Cardiac muscle cell (in vitro differentiated cells and primary cell): ENCODE measurements at regions not wholly inside any gene's neighbourhood (a gene's known extent, or its start where the extent isn't known, plus 50 kb on each side); places are given as distances from the start of the nearest gene placed in this dataset.

Experiments used
- DNase-seq, 2 donors: peaks; one replicate each; pipeline versions ENCODE4 v3.0.0 to v3.0.0-alpha.2; 2010 to 2017; ENCODE audit warnings: low read depth in 1 of 2, low spot score in 1 of 2
- H3K27ac ChIP-seq: fragments of 200-600 bp; sonication (generic); 2 replicates; pipeline ENCODE4 v1.5.1; 2016
- H3K27me3 ChIP-seq: fragments of 200-600 bp; sonication (generic); 2 replicates; pipeline ENCODE4 v1.6.0; 2016; ENCODE audit warnings: control low read depth
- H3K36me3 ChIP-seq: fragments of 200-600 bp; sonication (generic); 2 replicates; pipeline ENCODE4 v1.5.1; 2016; ENCODE audit warnings: control low read depth
- H3K4me1 ChIP-seq: fragments of 200-600 bp; sonication (generic); 2 replicates; pipeline ENCODE4 v1.8.1; 2017; ENCODE audit warnings: low read depth, mild to moderate bottlenecking, mixed run types
- H3K4me3 ChIP-seq: fragments of 200-600 bp; sonication (generic); 2 replicates; pipeline ENCODE4 v1.5.1; 2016; ENCODE audit warnings: mild to moderate bottlenecking
- H3K9me3 ChIP-seq: fragments of 200-600 bp; sonication (generic); 2 replicates; pipeline ENCODE4 v1.5.1; 2017; ENCODE audit warnings: low read depth, mild to moderate bottlenecking, control low read depth
- TF ChIP-seq, protein P1 (sequence below): IDR thresholded peaks from 2 replicates; pipeline ENCODE4 v1.5.1; 2012; ENCODE audit warnings: low read depth, mild to moderate bottlenecking, low read length

DNA sequence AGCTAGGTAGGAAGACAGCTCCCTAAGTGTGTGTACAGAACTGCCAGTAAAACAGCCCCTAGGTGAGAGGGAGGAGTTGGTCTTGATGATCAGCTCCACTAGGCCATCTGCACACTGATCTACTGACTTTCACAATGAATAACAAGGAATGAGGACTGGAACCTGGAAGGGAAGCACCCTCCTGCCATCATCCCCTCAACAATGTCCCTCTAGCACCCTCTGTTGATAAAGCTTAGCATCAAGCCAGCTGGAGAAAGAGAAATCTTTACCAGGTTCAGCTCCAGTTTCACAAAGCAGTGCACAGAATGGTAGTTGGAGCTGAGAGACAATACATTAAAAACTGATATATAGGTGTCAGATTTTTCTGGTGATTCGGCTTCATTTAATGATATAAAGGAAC, 57.2 kb upstream of the IRAK1BP1 start:
- no peaks in the 10 kb centered on the region for H3K36me3 ChIP-seq
- no peak overlapping the region for H3K27ac ChIP-seq
- H3K4me1 ChIP-seq: no peaks in the 10 kb centered on the region
- no peaks in the 10 kb centered on the region for H3K9me3 ChIP-seq
- TF ChIP-seq, protein P1, sequence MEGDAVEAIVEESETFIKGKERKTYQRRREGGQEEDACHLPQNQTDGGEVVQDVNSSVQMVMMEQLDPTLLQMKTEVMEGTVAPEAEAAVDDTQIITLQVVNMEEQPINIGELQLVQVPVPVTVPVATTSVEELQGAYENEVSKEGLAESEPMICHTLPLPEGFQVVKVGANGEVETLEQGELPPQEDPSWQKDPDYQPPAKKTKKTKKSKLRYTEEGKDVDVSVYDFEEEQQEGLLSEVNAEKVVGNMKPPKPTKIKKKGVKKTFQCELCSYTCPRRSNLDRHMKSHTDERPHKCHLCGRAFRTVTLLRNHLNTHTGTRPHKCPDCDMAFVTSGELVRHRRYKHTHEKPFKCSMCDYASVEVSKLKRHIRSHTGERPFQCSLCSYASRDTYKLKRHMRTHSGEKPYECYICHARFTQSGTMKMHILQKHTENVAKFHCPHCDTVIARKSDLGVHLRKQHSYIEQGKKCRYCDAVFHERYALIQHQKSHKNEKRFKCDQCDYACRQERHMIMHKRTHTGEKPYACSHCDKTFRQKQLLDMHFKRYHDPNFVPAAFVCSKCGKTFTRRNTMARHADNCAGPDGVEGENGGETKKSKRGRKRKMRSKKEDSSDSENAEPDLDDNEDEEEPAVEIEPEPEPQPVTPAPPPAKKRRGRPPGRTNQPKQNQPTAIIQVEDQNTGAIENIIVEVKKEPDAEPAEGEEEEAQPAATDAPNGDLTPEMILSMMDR: peak; percentile 46
- H3K27me3 ChIP-seq: no peaks in the 10 kb centered on the region
- peak; percentile 25 to 47 for DNase-seq
- H3K4me3 ChIP-seq: no peak overlapping the region

DNA sequence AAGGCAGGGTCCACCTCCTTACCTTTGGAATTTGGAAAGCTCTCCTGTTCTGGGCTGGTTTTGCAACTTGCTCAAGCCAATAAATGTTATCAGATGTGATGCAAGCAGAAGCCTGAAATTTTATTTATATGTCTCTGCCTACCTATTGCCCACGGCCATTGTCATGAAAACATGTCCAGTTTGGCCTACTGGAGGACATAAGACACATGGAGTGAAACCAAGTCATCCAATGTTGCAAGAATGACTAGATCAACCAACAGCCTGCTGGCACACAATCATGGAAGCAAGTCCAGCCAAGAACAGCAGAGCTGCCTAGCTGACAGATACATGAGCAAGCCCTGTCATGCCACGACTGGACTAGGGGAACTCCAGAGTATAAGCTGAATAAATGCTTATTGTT, 56.7 kb upstream of the IRAK1BP1 start:
- no peak overlapping the region for H3K27ac ChIP-seq
- peak in 1 of 2 donors; percentile 17 for DNase-seq
- H3K4me1 ChIP-seq: no peaks in the 10 kb centered on the region
- no peaks in the 10 kb centered on the region for H3K36me3 ChIP-seq
- TF ChIP-seq, protein P1: no peak
- no peaks in the 10 kb centered on the region for H3K9me3 ChIP-seq
- H3K27me3 ChIP-seq: no peaks in the 10 kb centered on the region
- H3K4me3 ChIP-seq: no peak overlapping the region
